ENCODE measurements at regions not wholly inside any gene's neighbourhood (a gene's known extent, or its start where the extent isn't known, plus 50 kb on each side); places are given as distances from the start of the nearest gene placed in this dataset.

DNA sequence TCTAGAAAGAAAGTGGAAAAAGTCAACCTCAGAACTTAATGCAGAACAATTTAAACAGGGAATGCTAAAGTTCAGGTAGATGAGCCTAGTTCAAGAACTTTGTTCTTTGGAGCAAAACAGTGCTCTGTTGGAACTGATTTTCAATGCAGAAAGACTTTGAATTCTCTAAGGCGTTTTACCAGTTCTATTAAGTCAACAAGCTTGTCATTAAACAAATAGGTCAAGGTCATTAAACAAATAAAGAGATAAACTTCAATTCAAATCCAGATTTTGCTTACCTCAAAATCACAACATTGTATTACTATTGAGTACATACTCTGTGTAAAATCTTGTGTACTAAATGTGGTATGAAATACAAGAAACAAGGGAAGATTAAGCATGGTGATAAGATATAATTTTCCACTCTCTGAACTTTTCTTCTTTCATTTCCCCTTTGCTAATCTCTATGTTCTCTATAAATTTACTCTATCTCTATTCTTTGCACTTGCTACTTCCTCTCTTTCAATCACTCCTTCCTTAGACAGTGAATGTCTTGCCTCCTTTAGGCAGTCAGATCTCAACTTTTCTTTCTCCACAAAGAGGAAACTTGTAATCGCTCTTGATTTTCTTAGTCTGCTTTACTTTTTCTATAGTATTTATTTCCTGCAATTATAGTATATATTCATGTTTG lies 160.8 kb upstream of the KHDRBS2 start:
- H3K27ac ChIP-seq (ENCODE audit: extremely low read depth, low read depth, low read length) = no peak overlapping the region

DNA sequence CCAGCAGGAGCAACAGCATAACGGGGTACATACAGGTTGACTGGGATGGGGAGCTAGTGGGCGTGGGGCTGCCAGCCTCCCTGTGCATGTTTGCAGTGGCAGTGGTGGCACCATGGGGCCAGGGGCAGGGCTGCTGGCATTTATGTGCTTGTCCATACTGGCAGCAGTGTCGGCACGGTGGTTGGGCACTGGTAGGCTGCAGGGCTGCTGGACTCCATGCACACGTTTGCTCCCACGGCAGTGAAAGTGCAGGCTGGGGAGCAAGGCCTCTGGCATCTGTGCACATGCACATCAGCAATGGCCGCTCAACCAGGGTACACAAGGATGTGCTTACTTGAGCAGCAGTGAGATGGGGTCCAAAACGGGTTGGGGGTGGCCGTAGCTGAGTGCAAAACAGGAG lies 159.5 kb upstream of the KHDRBS2 start:
- no peak overlapping the region for H3K27ac ChIP-seq (ENCODE audit: extremely low read depth, low read depth, low read length)
- DNase-seq (ENCODE audit: extremely low read depth in 1 of 4, low spot score in 3 of 4) (no peak), FAIRE-seq (no peak), ATAC-seq (no peak)
- H3K9me3 ChIP-seq (replicated peaks; ENCODE audit: control insufficient read depth, insufficient read depth, low read depth, low read length) = no peaks in the 10 kb centered on the region; the same call in 1 of the 2 replicates
- no peak overlapping the region for H3K4me2 ChIP-seq (ENCODE audit: insufficient read depth, low read length)
- H3K9ac ChIP-seq (ENCODE audit: insufficient read depth in 1 of 2, low read depth in 2 of 2, low read length in 2 of 2) = no peak overlapping the region
- H2AFZ ChIP-seq (ENCODE audit: low read depth, low read length) = no peak overlapping the region
- intact Hi-C loops (cut with micrococcal nuclease) (no loop called here), in situ Hi-C loops (cut with MboI) (no loop called here)
- H3K4me1 ChIP-seq (replicated peaks in 1 of 2; ENCODE audit: control insufficient read depth in 2 of 2, insufficient read depth in 2 of 2, low read length in 2 of 2) = no peaks in the 10 kb centered on the region
- H3K9me1 ChIP-seq (ENCODE audit: control insufficient read depth, insufficient read depth, low read length) = no peaks in the 10 kb centered on the region
- 2% methylated on average over 9 of the region's 9 CpGs for WGBS (ENCODE audit: insufficient coverage, low coverage, missing lambda C conversion rate)
- no peaks in the 10 kb centered on the region for H3K27me3 ChIP-seq (ENCODE audit: control insufficient read depth in 2 of 2, insufficient read depth in 2 of 2, low read length in 2 of 2)
- CTCF ChIA-PET (ENCODE audit: low intra/inter-chr PET ratio) = no interaction called here
- no peaks in the 10 kb centered on the region for H3K79me2 ChIP-seq (ENCODE audit: control insufficient read depth, insufficient read depth, low read length)
- H3K4me3 ChIP-seq = no peak overlapping the region
- POLR2A ChIA-PET = no interaction called here
- H3K36me3 ChIP-seq (ENCODE audit: control insufficient read depth, insufficient read depth, low read length) = no peaks in the 10 kb centered on the region
- BruUV-seq (replicated peaks) = no TSS peak
- H4K20me1 ChIP-seq (replicated peaks; ENCODE audit: control insufficient read depth, insufficient read depth, low read length) = no peaks in the 10 kb centered on the region
- TF ChIP-seq MEF2D (tag; conservative IDR thresholded peaks at IDR 0.05; ENCODE audit: low read depth) = no peak
- TF ChIP-seq ZNF778 (CRISPR knock-in tag; IDR thresholded peaks at IDR 0.05) = no peak
- no peak for TF ChIP-seq MYNN (IDR thresholded peaks at IDR 0.05)
- no peak for TF ChIP-seq MYNN (CRISPR knock-in tag; IDR thresholded peaks at IDR 0.05)
- TF ChIP-seq, protein P1, sequence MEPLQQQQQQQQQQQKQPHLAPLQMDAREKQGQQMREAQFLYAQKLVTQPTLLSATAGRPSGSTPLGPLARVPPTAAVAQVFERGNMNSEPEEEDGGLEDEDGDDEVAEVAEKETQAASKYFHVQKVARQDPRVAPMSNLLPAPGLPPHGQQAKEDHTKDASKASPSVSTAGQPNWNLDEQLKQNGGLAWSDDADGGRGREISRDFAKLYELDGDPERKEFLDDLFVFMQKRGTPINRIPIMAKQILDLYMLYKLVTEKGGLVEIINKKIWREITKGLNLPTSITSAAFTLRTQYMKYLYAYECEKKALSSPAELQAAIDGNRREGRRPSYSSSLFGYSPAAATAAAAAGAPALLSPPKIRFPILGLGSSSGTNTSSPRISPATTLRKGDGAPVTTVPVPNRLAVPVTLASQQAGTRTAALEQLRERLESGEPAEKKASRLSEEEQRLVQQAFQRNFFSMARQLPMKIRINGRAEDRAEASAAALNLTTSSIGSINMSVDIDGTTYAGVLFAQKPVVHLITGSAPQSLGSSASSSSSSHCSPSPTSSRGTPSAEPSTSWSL (CRISPR knock-in tag; IDR thresholded peaks at IDR 0.05; ENCODE audit: borderline replicate concordance) = no peak
- TF ChIP-seq CREM (IDR thresholded peaks at IDR 0.05; ENCODE audit: low read depth) = no peak
- TF ChIP-seq BCL6 (CRISPR knock-in tag; IDR thresholded peaks at IDR 0.05) = no peak
- TF ChIP-seq SIN3A (IDR thresholded peaks at IDR 0.05; ENCODE audit: borderline replicate concordance in 2 of 2, control insufficient read depth in 1 of 2, low read depth in 2 of 2, low read length in 2 of 2) = no peak
- no peak for TF ChIP-seq MAFF (IDR thresholded peaks at IDR 0.05; ENCODE audit: low read length)

More for the DNA sequence above, 160.8 kb upstream of the KHDRBS2 start:
- no TSS peak for BruUV-seq (replicated peaks)
- Histone ChIP-seq H3K9me3 (replicated peaks; ENCODE audit: control insufficient read depth, insufficient read depth, low read depth, low read length) (no peaks in the 10 kb centered on the region; the same call in 1 of the 2 replicates), H3K4me1 (replicated peaks in 1 of 2; ENCODE audit: control insufficient read depth in 2 of 2, insufficient read depth in 2 of 2, low read length in 2 of 2) (no peaks in the 10 kb centered on the region), H3K4me3 (no peak overlapping the region), H3K9ac (ENCODE audit: insufficient read depth in 1 of 2, low read depth in 2 of 2, low read length in 2 of 2) (no peak overlapping the region), H2AFZ (ENCODE audit: low read depth, low read length) (no peak overlapping the region), H3K27me3 (ENCODE audit: control insufficient read depth in 2 of 2, insufficient read depth in 2 of 2, low read length in 2 of 2) (no peaks in the 10 kb centered on the region), H3K4me2 (ENCODE audit: insufficient read depth, low read length) (no peak overlapping the region), H3K9me1 (ENCODE audit: control insufficient read depth, insufficient read depth, low read length) (no peaks in the 10 kb centered on the region), H3K79me2 (ENCODE audit: control insufficient read depth, insufficient read depth, low read length) (no peaks in the 10 kb centered on the region), H4K20me1 (replicated peaks; ENCODE audit: control insufficient read depth, insufficient read depth, low read length) (no peaks in the 10 kb centered on the region), H3K36me3 (ENCODE audit: control insufficient read depth, insufficient read depth, low read length) (no peaks in the 10 kb centered on the region)
- ATAC-seq (no peak), DNase-seq (ENCODE audit: extremely low read depth in 1 of 4, low spot score in 3 of 4) (no peak), FAIRE-seq (no peak)
- intact Hi-C loops (cut with micrococcal nuclease) (no loop called here), in situ Hi-C loops (cut with MboI) (no loop called here)
- TF ChIP-seq ZNF3 (CRISPR knock-in tag; IDR thresholded peaks at IDR 0.05) = no peak
- POLR2A ChIA-PET = no interaction called here
- 8% methylated on average over 2 of the region's 2 CpGs for WGBS (ENCODE audit: insufficient coverage, low coverage, missing lambda C conversion rate)
- CTCF ChIA-PET (ENCODE audit: low intra/inter-chr PET ratio) = no interaction called here

All from K562 (cell line).